ACC112 (cell line): ENCODE measurements at regions not wholly inside any gene's neighbourhood (a gene's known extent, or its start where the extent isn't known, plus 50 kb on each side); places are given as distances from the start of the nearest gene placed in this dataset.
"Not testable (repeated sequence)": the region's sequence is repeated elsewhere in the genome, so short reads cannot be mapped to it uniquely, and the experiment has no call there.

ENCODE experiments used
- H2AFZ ChIP-seq: fragments of 200-600 bp; sonication (generic); one replicate; pipeline ENCODE4 v1.6.0; 2017; ENCODE audit warnings: antibody characterized with exemption, low read length; ENCODE audit not compliant: unreplicated experiment
- H3K27ac ChIP-seq: fragments of 200-600 bp; sonication (generic); 2 replicates; pipeline ENCODE4 v1.5.1; 2014; ENCODE audit warnings: low read depth, mild to moderate bottlenecking, antibody characterized with exemption, low read length, moderate library complexity
- H3K27me3 ChIP-seq: fragments of 200-600 bp; sonication (generic); 2 replicates; pipeline ENCODE4 v1.6.1; 2014; ENCODE audit warnings: mild to moderate bottlenecking, antibody characterized with exemption, low read length, moderate library complexity, mixed read lengths; ENCODE audit not compliant: insufficient read depth
- H3K36me3 ChIP-seq: fragments of 200-600 bp; sonication (generic); 2 replicates; pipeline ENCODE4 v1.6.1; 2016; ENCODE audit warnings: mild to moderate bottlenecking, antibody characterized with exemption, low read length, moderate library complexity, mixed read lengths; ENCODE audit not compliant: insufficient read depth
- H3K4me1 ChIP-seq: fragments of 200-600 bp; sonication (generic); one replicate; pipeline ENCODE4 v1.6.1; 2016; ENCODE audit warnings: low read length, mixed read lengths; ENCODE audit not compliant: insufficient read depth, unreplicated experiment, control insufficient read depth
- H3K4me3 ChIP-seq: fragments of 200-600 bp; sonication (generic); 2 replicates; pipeline ENCODE4 v1.5.1; 2014; ENCODE audit warnings: mild to moderate bottlenecking, low read depth, low read length
- H3K79me2 ChIP-seq: fragments of 200-600 bp; sonication (generic); one replicate; pipeline ENCODE4 v1.6.0; 2016; ENCODE audit warnings: low read length; ENCODE audit not compliant: control insufficient read depth, unreplicated experiment, insufficient read depth

GRCh38 chr14:87257421-87257820, 735.6 kb downstream of the GALC start:
- Histone ChIP-seq H3K79me2 (no peaks in the 10 kb centered on the region), H2AFZ (no peak overlapping the region), H3K4me1 (no peaks in the 10 kb centered on the region), H3K36me3 (no peaks in the 10 kb centered on the region), H3K27me3 (no peaks in the 10 kb centered on the region), H3K27ac (no peak overlapping the region), H3K4me3 (no peak overlapping the region)

- Histone ChIP-seq H3K4me3 (no peak overlapping the region), H3K79me2 (no peaks in the 10 kb centered on the region), H3K36me3 (no peaks in the 10 kb centered on the region), H3K27ac (no peak overlapping the region), H3K4me1 (no peaks in the 10 kb centered on the region), H3K27me3 (no peaks in the 10 kb centered on the region), H2AFZ (no peak overlapping the region)
Observed at GRCh38 chr14:87255058-87255457, 737.9 kb downstream of the GALC start.

GRCh38 chr14:87254331-87254874, 738.6 kb downstream of the GALC start:
- Histone ChIP-seq H3K36me3 (no peaks in the 10 kb centered on the region), H3K27ac (no peak overlapping the region), H3K4me1 (no peaks in the 10 kb centered on the region), H3K4me3 (no peak overlapping the region), H2AFZ (no peak overlapping the region), H3K79me2 (no peaks in the 10 kb centered on the region), H3K27me3 (no peaks in the 10 kb centered on the region)

GRCh38 chr14:87253791-87254190, 739.2 kb downstream of the GALC start:
- not testable (repeated sequence) for H3K27ac ChIP-seq, H2AFZ ChIP-seq, H3K36me3 ChIP-seq, H3K4me1 ChIP-seq, H3K79me2 ChIP-seq, H3K4me3 ChIP-seq, H3K27me3 ChIP-seq

GRCh38 chr14:87252103-87252502, 740.9 kb downstream of the GALC start:
- Histone ChIP-seq H3K79me2 (no peaks in the 10 kb centered on the region), H3K4me1 (no peaks in the 10 kb centered on the region), H3K4me3 (no peak overlapping the region), H2AFZ (no peak overlapping the region), H3K36me3 (no peaks in the 10 kb centered on the region), H3K27ac (no peak overlapping the region), H3K27me3 (no peaks in the 10 kb centered on the region)

- H2AFZ ChIP-seq = no peak overlapping the region
- H3K4me1 ChIP-seq = no peaks in the 10 kb centered on the region
Observed at GRCh38 chr14:87251011-87251410, 742.0 kb downstream of the GALC start.

GRCh38 chr14:87241018-87241768, 751.8 kb downstream of the GALC start:
- no peak overlapping the region for H3K27ac ChIP-seq
- H3K27me3 ChIP-seq = no peaks in the 10 kb centered on the region
- H3K4me3 ChIP-seq = no peak overlapping the region
- H3K4me1 ChIP-seq = no peaks in the 10 kb centered on the region
- H3K79me2 ChIP-seq = no peaks in the 10 kb centered on the region
- H2AFZ ChIP-seq = no peak overlapping the region
- H3K36me3 ChIP-seq = no peaks in the 10 kb centered on the region

More at GRCh38 chr14:87251011-87251410, 742.0 kb downstream of the GALC start:
- no peaks in the 10 kb centered on the region for H3K79me2 ChIP-seq
- H3K36me3 ChIP-seq = no peaks in the 10 kb centered on the region
- H3K4me3 ChIP-seq = no peak overlapping the region
- H3K27me3 ChIP-seq = no peaks in the 10 kb centered on the region
- H3K27ac ChIP-seq = no peak overlapping the region

- H3K27me3 ChIP-seq, H3K27ac ChIP-seq, H2AFZ ChIP-seq, H3K36me3 ChIP-seq, H3K4me3 ChIP-seq, H3K4me1 ChIP-seq, H3K79me2 ChIP-seq: not testable (repeated sequence)
Observed at GRCh38 chr14:87240319-87240718, 752.7 kb downstream of the GALC start.

GRCh38 chr14:87233806-87234384, 759.1 kb downstream of the GALC start:
- H3K27ac ChIP-seq = no peak overlapping the region
- no peak overlapping the region for H2AFZ ChIP-seq
- no peak overlapping the region for H3K4me3 ChIP-seq
- H3K27me3 ChIP-seq = no peaks in the 10 kb centered on the region
- H3K36me3 ChIP-seq = no peaks in the 10 kb centered on the region
- no peaks in the 10 kb centered on the region for H3K79me2 ChIP-seq
- no peaks in the 10 kb centered on the region for H3K4me1 ChIP-seq

- H3K27ac ChIP-seq = no peak overlapping the region
- H2AFZ ChIP-seq = no peak overlapping the region
- no peaks in the 10 kb centered on the region for H3K79me2 ChIP-seq
- H3K4me1 ChIP-seq = no peaks in the 10 kb centered on the region
- no peaks in the 10 kb centered on the region for H3K36me3 ChIP-seq
- no peaks in the 10 kb centered on the region for H3K27me3 ChIP-seq
- H3K4me3 ChIP-seq = no peak overlapping the region
Observed at GRCh38 chr14:87233266-87233665, 759.7 kb downstream of the GALC start.
